ENCODE measurements at regions not wholly inside any gene's neighbourhood (a gene's known extent, or its start where the extent isn't known, plus 50 kb on each side); places are given as distances from the start of the nearest gene placed in this dataset.

DNA sequence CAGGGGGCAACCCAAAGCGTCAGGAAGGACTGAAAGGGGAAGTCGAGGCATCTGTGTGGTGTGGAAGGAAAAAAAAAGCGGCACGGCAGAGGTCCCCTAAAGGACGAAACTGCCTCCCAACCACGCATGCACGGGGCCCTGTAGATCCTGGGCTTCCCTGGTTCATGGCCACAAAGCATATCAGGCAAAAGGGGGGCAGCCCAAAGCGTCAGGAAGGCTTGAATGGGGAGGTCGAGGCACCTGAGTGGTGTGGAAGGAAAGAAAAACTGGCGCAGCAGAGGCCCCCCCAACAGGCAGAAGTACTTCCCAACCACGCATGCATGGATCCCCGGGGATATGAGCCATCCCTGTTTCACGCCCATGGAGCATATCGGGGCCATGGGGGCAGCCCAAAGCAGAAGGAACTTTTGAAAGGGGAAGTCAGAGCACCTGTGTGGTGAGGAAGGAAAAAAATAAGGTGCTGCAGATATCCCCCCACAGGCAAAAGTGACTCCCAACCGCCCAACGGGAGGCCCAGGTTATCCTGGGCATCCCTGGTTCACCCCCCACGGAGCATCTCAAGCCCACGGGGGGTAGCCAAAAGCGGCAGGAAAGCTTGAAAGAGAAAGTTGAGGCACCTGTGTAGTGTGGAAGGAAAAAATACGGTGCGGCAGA, 581.2 kb downstream of the ALG10 start:
- TF ChIP-seq, protein P1, sequence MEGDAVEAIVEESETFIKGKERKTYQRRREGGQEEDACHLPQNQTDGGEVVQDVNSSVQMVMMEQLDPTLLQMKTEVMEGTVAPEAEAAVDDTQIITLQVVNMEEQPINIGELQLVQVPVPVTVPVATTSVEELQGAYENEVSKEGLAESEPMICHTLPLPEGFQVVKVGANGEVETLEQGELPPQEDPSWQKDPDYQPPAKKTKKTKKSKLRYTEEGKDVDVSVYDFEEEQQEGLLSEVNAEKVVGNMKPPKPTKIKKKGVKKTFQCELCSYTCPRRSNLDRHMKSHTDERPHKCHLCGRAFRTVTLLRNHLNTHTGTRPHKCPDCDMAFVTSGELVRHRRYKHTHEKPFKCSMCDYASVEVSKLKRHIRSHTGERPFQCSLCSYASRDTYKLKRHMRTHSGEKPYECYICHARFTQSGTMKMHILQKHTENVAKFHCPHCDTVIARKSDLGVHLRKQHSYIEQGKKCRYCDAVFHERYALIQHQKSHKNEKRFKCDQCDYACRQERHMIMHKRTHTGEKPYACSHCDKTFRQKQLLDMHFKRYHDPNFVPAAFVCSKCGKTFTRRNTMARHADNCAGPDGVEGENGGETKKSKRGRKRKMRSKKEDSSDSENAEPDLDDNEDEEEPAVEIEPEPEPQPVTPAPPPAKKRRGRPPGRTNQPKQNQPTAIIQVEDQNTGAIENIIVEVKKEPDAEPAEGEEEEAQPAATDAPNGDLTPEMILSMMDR (IDR thresholded peaks at IDR 0.05; ENCODE audit: insufficient read depth, low read length), result no peak
- H3K4me3 ChIP-seq (ENCODE audit: low read depth, low read length), result no peak overlapping the region
- DNase-seq (ENCODE audit: low read depth), result no peak

- TF ChIP-seq, protein P1 (IDR thresholded peaks at IDR 0.05; ENCODE audit: insufficient read depth, low read length), result no peak
- H3K4me3 ChIP-seq (ENCODE audit: low read depth, low read length), result no peak overlapping the region
- DNase-seq (ENCODE audit: low read depth), result no peak
These were observed 581.9 kb downstream of the ALG10 start for GRCh38 chr12:34604227-34604626.

DNA sequence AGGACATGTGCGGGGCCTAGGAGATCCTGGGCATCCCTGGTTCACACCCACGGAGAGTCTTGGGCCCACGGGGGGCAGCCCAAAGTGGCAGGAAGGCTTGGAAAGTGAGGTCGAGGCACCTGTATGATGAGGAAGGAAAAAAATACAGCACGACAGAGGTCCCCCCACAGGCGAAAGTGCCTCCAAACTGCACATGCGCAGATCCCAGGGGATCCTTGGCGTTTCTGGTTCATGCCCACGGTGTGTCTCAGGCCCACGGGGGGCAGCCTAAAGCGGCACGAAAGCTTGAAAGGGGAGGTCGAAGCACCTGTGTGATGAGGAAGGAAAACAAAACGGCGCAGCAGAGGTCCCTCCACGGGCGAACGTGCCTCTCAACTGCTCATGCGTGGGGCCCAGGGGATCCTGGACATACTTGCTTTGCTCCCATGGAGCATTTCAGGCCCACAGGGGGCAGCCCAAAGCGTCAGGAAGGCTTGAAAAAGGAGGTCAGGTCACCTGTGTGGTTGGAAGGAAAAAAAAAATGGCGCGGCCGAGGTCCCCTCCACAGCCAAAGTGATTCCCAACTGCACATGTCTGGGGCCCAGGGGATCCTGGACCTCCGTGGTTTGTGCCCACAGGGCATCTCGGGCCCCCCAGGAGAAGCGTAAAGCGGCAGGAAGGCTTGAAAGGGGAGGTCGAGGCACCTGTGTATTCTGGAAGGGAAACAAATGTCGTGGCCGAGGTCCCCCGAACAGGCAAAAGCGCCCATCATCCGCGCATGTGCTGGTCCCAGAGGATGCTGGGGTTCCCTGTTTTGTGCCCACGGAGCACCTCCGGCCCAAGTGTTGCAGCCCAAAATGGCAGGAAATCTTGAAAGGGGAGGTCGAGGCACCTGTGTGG, 582.6 kb downstream of the ALG10 start:
- TF ChIP-seq, protein P1 (IDR thresholded peaks at IDR 0.05; ENCODE audit: insufficient read depth, low read length), result no peak
- H3K4me3 ChIP-seq (ENCODE audit: low read depth, low read length), result no peak overlapping the region
- DNase-seq (ENCODE audit: low read depth), result no peak

GRCh38 chr12:34605510-34605887, 583.2 kb downstream of the ALG10 start:
- DNase-seq (ENCODE audit: low read depth), result no peak
- TF ChIP-seq, protein P1 (IDR thresholded peaks at IDR 0.05; ENCODE audit: insufficient read depth, low read length), result no peak
- H3K4me3 ChIP-seq (ENCODE audit: low read depth, low read length), result no peak overlapping the region

- TF ChIP-seq, protein P1 (IDR thresholded peaks at IDR 0.05; ENCODE audit: insufficient read depth, low read length), result no peak
- no peak for DNase-seq (ENCODE audit: low read depth)
- H3K4me3 ChIP-seq (ENCODE audit: low read depth, low read length), result no peak overlapping the region
These were observed 583.9 kb downstream of the ALG10 start for GRCh38 chr12:34605955-34606748.

DNA sequence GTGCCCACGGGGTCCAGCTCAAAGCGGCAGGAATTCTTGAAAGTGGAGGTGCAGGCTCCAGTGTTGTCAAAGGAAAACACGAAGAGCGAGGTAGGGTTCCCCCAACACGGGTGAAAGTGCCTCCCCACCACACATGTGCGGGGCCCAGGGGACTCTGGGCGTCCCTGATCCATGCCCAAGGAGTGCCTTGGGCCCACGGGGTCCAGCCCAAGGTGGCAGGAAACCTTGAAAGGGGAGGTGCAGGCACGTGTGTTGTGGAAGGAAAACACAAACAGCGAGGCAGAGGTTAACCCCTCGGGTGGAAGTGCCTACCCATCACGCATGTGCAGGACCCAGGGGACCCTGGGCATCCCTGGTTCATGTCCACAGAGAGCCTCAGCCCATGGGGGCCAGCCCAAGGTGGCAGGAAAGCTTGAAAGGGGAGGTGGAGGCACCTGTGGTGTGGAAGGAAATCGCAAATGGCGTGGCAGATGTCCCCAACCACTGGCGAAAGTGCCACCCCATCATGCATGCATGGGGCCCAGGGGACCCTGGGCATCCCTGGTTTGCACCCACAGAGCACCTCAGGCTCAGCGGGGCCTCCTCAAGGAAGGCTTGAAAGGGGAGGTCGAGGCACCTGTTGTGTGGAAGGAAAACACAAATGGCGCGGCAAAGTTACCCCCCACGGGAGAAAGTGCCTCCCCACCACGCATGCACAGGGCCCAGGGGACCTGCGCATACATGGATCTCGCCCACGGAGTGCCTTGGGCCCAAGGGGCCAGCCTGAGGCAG, 584.6 kb downstream of the ALG10 start:
- DNase-seq (ENCODE audit: low read depth), result no peak
- TF ChIP-seq, protein P1 (IDR thresholded peaks at IDR 0.05; ENCODE audit: insufficient read depth, low read length), result no peak
- H3K4me3 ChIP-seq (ENCODE audit: low read depth, low read length), result no peak overlapping the region
